Activated B cell treated with CpG ODN at 0.5 μM for 24 hours (primary cell): ENCODE measurements at regions not wholly inside any gene's neighbourhood (a gene's known extent, or its start where the extent isn't known, plus 50 kb on each side); places are given as distances from the start of the nearest gene placed in this dataset.

Source experiments
- ATAC-seq: fragments of 200-7000 bp; cut with Tn5 transposase; one replicate; pipeline ENCODE4 v1.10.0; 2021; ENCODE audit warnings: low read depth, mild to moderate bottlenecking, moderate library complexity
- CTCF ChIA-PET: fragments of 350-600 bp; sonication (Branson Sonifier 250); formaldehyde crosslinking; loops from one replicate; lab custom pipeline; 2021; ENCODE audit warnings: antibody characterized with exemption; lab: Charles Lee
- POLR2A ChIA-PET: fragments of 350-600 bp; sonication (Branson Sonifier 250); formaldehyde crosslinking; loops from one replicate; lab custom pipeline; 2021; ENCODE audit warnings: antibody characterized with exemption; lab: Charles Lee
- DNase-seq: peaks from one replicate; pipeline ENCODE4 v3.0.0; 2022
- H3K27ac Mint-ChIP-seq: one replicate; pipeline ENCODE4 v1.8.0; 2020; ENCODE audit warnings: mixed read lengths
- H3K27me3 Mint-ChIP-seq: one replicate; pipeline ENCODE4 v1.8.0; 2021; ENCODE audit warnings: mixed read lengths
- H3K36me3 Mint-ChIP-seq: one replicate; pipeline ENCODE4 v1.8.0; 2021; ENCODE audit warnings: low read depth, mixed read lengths
- H3K4me1 Mint-ChIP-seq: one replicate; pipeline ENCODE4 v1.8.0; 2021; ENCODE audit warnings: mixed read lengths
- H3K4me3 Mint-ChIP-seq: one replicate; pipeline ENCODE4 v1.8.0; 2020; ENCODE audit warnings: mild to moderate bottlenecking, mixed read lengths
- H3K9me3 Mint-ChIP-seq: one replicate; pipeline ENCODE4 v1.8.0; 2020; ENCODE audit warnings: mixed read lengths
- intact Hi-C: fragments of 100-400 bp; cut with micrococcal nuclease; formaldehyde crosslinking; loops from one replicate; pipeline ENCODE4 v1.15.1; 2024
- TF ChIP-seq, protein P1 (sequence below): fragments of 200-600 bp; IDR thresholded peaks from one replicate; pipeline ENCODE4 v1.8.0; 2022; ENCODE audit warnings: antibody characterized with exemption, mild to moderate bottlenecking

DNA sequence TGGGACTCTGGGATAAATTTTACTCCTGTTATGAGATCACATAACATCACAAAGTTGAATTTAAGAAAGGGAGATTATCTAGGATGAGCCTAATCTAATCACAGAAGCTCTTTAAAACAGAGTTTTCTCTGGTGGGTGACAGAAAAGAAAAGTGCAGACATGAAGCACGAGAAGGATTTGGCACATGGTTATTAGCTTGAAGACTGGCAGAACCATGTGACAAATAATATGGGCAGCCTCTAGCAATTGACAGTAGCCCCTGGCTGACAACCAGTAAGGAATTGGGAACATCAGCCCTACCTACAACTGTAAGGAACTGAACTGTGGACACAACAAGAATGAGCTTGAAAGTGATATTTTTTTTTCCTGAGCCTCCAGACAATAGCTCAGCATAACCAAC lies 243.1 kb downstream of the HTR1A start:
- intact Hi-C loops = no loop called here
- H3K27ac Mint-ChIP-seq = no peak overlapping the region
- H3K9me3 Mint-ChIP-seq = peaks cover 4% of the 10 kb centered on the region
- TF ChIP-seq, protein P1, sequence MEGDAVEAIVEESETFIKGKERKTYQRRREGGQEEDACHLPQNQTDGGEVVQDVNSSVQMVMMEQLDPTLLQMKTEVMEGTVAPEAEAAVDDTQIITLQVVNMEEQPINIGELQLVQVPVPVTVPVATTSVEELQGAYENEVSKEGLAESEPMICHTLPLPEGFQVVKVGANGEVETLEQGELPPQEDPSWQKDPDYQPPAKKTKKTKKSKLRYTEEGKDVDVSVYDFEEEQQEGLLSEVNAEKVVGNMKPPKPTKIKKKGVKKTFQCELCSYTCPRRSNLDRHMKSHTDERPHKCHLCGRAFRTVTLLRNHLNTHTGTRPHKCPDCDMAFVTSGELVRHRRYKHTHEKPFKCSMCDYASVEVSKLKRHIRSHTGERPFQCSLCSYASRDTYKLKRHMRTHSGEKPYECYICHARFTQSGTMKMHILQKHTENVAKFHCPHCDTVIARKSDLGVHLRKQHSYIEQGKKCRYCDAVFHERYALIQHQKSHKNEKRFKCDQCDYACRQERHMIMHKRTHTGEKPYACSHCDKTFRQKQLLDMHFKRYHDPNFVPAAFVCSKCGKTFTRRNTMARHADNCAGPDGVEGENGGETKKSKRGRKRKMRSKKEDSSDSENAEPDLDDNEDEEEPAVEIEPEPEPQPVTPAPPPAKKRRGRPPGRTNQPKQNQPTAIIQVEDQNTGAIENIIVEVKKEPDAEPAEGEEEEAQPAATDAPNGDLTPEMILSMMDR = no peak
- H3K4me1 Mint-ChIP-seq = no peaks in the 10 kb centered on the region
- ChIA-PET POLR2A (no interaction called here), CTCF (no interaction called here)
- no peaks in the 10 kb centered on the region for H3K27me3 Mint-ChIP-seq
- H3K4me3 Mint-ChIP-seq = no peak overlapping the region
- no peaks in the 10 kb centered on the region for H3K36me3 Mint-ChIP-seq
- ATAC-seq = no peak
- no peak for DNase-seq

DNA sequence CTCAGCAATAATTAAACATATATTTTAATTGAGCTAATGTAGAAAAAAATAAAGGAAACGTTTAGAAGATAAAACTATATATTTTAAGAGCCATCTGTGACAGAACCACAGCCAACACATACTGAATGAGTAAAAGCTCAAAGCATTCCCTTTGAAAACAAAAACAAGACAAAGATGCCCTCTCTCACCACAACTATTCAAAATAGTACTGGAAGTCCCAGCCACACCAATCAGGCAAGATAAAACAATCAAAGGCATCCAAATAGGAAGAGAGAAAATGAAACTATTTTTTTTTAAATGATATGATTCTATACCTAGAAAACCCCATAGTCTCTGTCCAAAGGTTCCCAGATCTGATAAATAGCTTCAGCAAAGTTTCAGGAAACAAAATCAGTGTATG lies 262.0 kb downstream of the HTR1A start:
- CTCF ChIA-PET = no interaction called here
- H3K4me1 Mint-ChIP-seq = no peaks in the 10 kb centered on the region

GRCh38 chr5:63697811-63698210 lies 264.4 kb downstream of the HTR1A start:
- no peaks in the 10 kb centered on the region for H3K36me3 Mint-ChIP-seq
- peaks cover 7% of the 10 kb centered on the region for H3K9me3 Mint-ChIP-seq
- H3K4me3 Mint-ChIP-seq = no peak overlapping the region
- intact Hi-C loops = no loop called here
- ChIA-PET POLR2A (no interaction called here), CTCF (no interaction called here)
- no peak overlapping the region for H3K27ac Mint-ChIP-seq
- DNase-seq (no peak), ATAC-seq (no peak)
- no peaks in the 10 kb centered on the region for H3K4me1 Mint-ChIP-seq
- TF ChIP-seq, protein P1 = no peak
- no peaks in the 10 kb centered on the region for H3K27me3 Mint-ChIP-seq

More for the DNA sequence above, 262.0 kb downstream of the HTR1A start:
- intact Hi-C loops = no loop called here
- no peaks in the 10 kb centered on the region for H3K9me3 Mint-ChIP-seq
- no peak for ATAC-seq
- POLR2A ChIA-PET = no interaction called here
- TF ChIP-seq, protein P1 = no peak
- H3K36me3 Mint-ChIP-seq = no peaks in the 10 kb centered on the region
- no peak overlapping the region for H3K27ac Mint-ChIP-seq
- no peaks in the 10 kb centered on the region for H3K27me3 Mint-ChIP-seq
- H3K4me3 Mint-ChIP-seq = no peak overlapping the region
- DNase-seq = no peak

DNA sequence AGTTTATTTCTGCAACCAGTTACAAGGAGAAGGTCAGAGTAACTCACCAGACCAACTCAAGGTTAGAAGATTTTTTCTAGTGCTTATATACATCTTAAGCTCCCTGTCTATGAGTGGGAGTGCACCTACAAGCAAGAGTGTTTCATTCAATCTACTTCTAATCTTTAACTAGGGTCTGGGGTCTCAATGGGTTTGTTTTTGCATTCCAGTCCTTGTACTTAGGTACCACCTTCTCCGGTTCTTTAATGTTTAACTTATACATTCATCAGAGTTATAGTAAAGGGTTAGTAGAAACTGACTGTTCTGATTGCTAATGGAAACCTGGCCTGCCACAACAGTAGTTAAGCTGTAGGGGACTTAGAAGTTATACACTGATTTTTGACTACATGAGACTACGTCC lies 271.7 kb downstream of the HTR1A start:
- Mint-ChIP-seq H3K36me3 (no peaks in the 10 kb centered on the region), H3K4me1 (no peaks in the 10 kb centered on the region), H3K27me3 (no peaks in the 10 kb centered on the region), H3K4me3 (no peak overlapping the region), H3K27ac (no peak overlapping the region), H3K9me3 (peaks cover 7% of the 10 kb centered on the region)
- TF ChIP-seq, protein P1 = no peak
- ChIA-PET CTCF (no interaction called here), POLR2A (interaction anchor here (0.6 kb wide), 1 partner anchor 1311 kb away, joined by 4 read pairs; no protein-coding TSS in a partner anchor)
- ATAC-seq (no peak), DNase-seq (no peak)
- intact Hi-C loops = no loop called here

DNA sequence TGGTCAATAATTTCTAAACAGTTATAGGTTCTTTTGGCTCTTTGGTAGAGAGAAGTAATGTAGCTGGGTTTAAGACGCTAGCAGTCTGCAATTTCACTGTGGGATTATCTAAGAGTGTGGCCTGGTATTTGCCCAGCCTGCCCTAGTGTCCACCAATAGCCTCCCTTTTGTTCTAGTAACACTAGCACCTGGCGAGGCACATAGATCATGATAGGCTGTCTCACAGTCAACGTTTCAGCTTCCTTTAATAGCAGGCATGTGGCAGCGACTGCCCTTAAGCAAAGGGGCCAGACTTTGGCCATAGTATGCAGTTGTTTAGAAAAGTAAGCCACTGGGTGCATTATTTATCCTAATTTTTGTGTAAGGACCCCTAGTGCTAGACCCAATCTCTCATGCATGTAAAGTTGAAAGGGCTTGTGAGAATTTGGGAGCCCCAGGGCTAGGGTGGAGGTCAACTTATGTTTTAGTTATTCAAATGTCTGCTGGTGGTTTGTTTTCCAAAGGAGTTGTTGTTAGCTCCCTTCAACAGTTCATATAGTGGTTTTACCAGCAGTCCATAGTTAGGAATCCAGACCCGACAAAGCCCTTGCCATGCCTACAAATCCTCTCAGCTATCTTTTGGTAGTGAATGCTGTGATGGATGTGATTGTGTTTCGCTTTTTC lies 274.3 kb downstream of the HTR1A start:
- Mint-ChIP-seq H3K27me3 (no peaks in the 10 kb centered on the region), H3K9me3 (no peaks in the 10 kb centered on the region), H3K4me1 (no peaks in the 10 kb centered on the region), H3K27ac (no peak overlapping the region), H3K4me3 (no peak overlapping the region), H3K36me3 (no peaks in the 10 kb centered on the region)
- TF ChIP-seq, protein P1 = no peak
- ChIA-PET CTCF (no interaction called here), POLR2A (no interaction called here)
- ATAC-seq = no peak
- DNase-seq = no peak
- intact Hi-C loops = no loop called here
